Adrenal gland (tissue), 9 donors: ENCODE measurements at regions not wholly inside any gene's neighbourhood (a gene's known extent, or its start where the extent isn't known, plus 50 kb on each side); places are given as distances from the start of the nearest gene placed in this dataset.

Experiments
- DNase-seq, 7 donors: peaks; one replicate each; pipeline ENCODE4 v3.0.0-alpha.2; 2019 to 2020
- H3K27ac ChIP-seq, 5 donors: fragments of 200-600 bp; sonication (generic) in 4 of 5; 1 replicate in 3 of 5; 2 replicates in 2 of 5; pipeline versions ENCODE4 v1.5.1 to v1.8.0; 2016 to 2020; ENCODE audit warnings: mild to moderate bottlenecking in 1 of 5
- H3K27me3 ChIP-seq: fragments of 200-600 bp; 2 replicates; pipeline ENCODE4 v1.8.0; 2021
- H3K36me3 ChIP-seq, 2 donors: fragments of 200-600 bp; replicated peaks in 1 of 2; 1 replicate in 1 of 2; 2 replicates in 1 of 2; pipeline versions ENCODE4 v1.5.1 to v1.8.0; 2018 to 2022
- H3K4me1 ChIP-seq, 2 donors: fragments of 200-600 bp; replicated peaks in 1 of 2; 1 replicate in 1 of 2; 2 replicates in 1 of 2; pipeline versions ENCODE4 v1.5.1 to v1.8.0; 2018 to 2021
- H3K4me3 ChIP-seq, 4 donors: fragments of 200-600 bp; sonication (generic) in 3 of 4; one replicate each; pipeline ENCODE4 v1.5.1; 2016 to 2018
- H3K9me3 ChIP-seq, 3 donors: fragments of 200-600 bp; sonication (generic) in 1 of 3; replicated peaks in 1 of 3; 1 replicate in 2 of 3; 2 replicates in 1 of 3; pipeline versions ENCODE4 v1.5.1 to v1.8.0; 2016 to 2021
- POLR2A ChIP-seq, 2 donors: fragments of 450-650 bp; IDR thresholded peaks; one replicate each; pipeline ENCODE4 v1.6.1; 2017; ENCODE audit warnings: antibody characterized with exemption in 2 of 2, mild to moderate bottlenecking in 2 of 2, moderate library complexity in 1 of 2
- WGBS, 4 donors: extraction: QIAGEN DNeasy Blood & Tissue Kit in 2 of 4; methylation state at CpG; one replicate each; pipeline versions ENCODE4 v1.1.5 to v1.1.7; 2013 to 2017; 5-methylcytosine and 5-hydroxymethylcytosine counted together
- intact Hi-C, 2 donors: fragments of 100-400 bp; cut with DNase I; formaldehyde crosslinking; loops; one replicate each; pipeline versions ENCODE4 v1.14.1 to v1.15.0; 2022 to 2023
- TF ChIP-seq, protein P1 (sequence below), 6 experiments: fragments of 450-650 bp in 4 of 6; fragments of 200-600 bp in 2 of 6; sonication (generic) in 1 of 6; IDR thresholded peaks; 1 replicate in 5 of 6; 2 replicates in 1 of 6; pipeline versions ENCODE4 v1.5.1 to v1.8.0; 2016 to 2021; ENCODE audit warnings: antibody characterized with exemption in 6 of 6, mild to moderate bottlenecking in 2 of 6, moderate library complexity in 1 of 6
- donor health status: healthy with polysubstance abuse.
- donor health status: Bipolar disorder and iron deficiency.
- donor health status: DM: yes; HTN: yes; CAD: no.
- donor health status: DM: no; HTN: no; CAD: no.
- donor health status: DM: no; HTN: no; CAD: no.

DNA sequence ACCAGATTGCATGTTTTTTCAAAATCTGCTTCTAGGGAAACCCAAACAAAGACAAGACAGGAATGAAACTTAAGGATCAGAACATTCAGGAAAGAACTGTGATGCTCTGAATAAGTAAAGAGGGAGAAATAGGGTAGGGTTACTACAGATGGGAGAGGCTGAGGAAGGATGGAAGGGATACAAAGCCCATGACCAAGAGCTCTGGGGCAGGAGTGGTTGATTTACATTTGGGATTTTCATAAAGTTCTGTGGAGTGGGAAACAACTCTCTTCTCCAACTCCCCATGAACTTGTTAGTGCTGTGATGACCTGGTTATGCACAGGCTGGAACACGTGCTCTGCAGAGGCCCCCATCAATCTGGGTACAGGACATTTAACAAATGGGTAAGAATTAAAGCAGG is 216.0 kb upstream of the KLF14 start:
- no peak for DNase-seq
- intact Hi-C loops, result no loop called here
- no peaks in the 10 kb centered on the region for H3K9me3 ChIP-seq
- H3K36me3 ChIP-seq, result peaks cover 0 to 14% of the 10 kb centered on the region in 2 donors
- H3K27me3 ChIP-seq, result no peaks in the 10 kb centered on the region
- no peak for TF ChIP-seq POLR2A (IDR thresholded peaks at IDR 0.05)
- TF ChIP-seq, protein P1, sequence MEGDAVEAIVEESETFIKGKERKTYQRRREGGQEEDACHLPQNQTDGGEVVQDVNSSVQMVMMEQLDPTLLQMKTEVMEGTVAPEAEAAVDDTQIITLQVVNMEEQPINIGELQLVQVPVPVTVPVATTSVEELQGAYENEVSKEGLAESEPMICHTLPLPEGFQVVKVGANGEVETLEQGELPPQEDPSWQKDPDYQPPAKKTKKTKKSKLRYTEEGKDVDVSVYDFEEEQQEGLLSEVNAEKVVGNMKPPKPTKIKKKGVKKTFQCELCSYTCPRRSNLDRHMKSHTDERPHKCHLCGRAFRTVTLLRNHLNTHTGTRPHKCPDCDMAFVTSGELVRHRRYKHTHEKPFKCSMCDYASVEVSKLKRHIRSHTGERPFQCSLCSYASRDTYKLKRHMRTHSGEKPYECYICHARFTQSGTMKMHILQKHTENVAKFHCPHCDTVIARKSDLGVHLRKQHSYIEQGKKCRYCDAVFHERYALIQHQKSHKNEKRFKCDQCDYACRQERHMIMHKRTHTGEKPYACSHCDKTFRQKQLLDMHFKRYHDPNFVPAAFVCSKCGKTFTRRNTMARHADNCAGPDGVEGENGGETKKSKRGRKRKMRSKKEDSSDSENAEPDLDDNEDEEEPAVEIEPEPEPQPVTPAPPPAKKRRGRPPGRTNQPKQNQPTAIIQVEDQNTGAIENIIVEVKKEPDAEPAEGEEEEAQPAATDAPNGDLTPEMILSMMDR (IDR thresholded peaks at IDR 0.05), result no peak
- 55 to 77% (median 69%) methylated on average over 1 of the region's 1 CpG for WGBS, 4 donors
- H3K4me3 ChIP-seq, result no peak overlapping the region
- H3K27ac ChIP-seq, result no peak overlapping the region
- H3K4me1 ChIP-seq, result peaks cover 7 to 33% of the 10 kb centered on the region in 2 donors

DNA sequence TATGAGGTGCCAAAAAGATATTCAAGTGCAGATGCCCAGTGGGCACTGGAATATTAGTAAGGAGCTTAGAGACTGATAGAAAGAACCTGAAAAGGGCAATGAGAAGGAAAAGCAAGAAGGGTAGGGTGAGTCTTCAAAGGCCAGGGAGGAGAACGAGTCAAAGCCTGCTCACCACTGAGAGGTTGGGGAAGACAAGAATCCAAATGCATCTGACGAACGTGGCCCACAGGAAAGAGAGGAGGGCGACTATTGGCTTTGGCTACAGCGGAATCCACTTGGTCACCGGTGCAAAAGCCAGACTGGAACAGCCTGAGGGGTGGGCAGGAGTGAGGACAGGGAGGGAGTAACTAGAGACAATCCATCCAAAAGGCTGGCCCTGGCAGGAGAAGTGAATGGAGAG is 216.7 kb upstream of the KLF14 start:
- Histone ChIP-seq H3K4me3 (no peak overlapping the region), H3K4me1 (peaks cover 7 to 27% of the 10 kb centered on the region in 2 donors), H3K9me3 (no peaks in the 10 kb centered on the region), H3K27ac (peak overlapping the region in 1 of 5 donors; percentile 10), H3K27me3 (no peaks in the 10 kb centered on the region), H3K36me3 (peaks cover 0 to 14% of the 10 kb centered on the region in 2 donors)
- no peak for DNase-seq
- 94 to 98% (median 95%) methylated on average over 6 of the region's 6 CpGs for WGBS, 4 donors
- intact Hi-C loops, result no loop called here
- TF ChIP-seq, protein P1 (IDR thresholded peaks at IDR 0.05), result no peak
- no peak for TF ChIP-seq POLR2A (IDR thresholded peaks at IDR 0.05)

DNA sequence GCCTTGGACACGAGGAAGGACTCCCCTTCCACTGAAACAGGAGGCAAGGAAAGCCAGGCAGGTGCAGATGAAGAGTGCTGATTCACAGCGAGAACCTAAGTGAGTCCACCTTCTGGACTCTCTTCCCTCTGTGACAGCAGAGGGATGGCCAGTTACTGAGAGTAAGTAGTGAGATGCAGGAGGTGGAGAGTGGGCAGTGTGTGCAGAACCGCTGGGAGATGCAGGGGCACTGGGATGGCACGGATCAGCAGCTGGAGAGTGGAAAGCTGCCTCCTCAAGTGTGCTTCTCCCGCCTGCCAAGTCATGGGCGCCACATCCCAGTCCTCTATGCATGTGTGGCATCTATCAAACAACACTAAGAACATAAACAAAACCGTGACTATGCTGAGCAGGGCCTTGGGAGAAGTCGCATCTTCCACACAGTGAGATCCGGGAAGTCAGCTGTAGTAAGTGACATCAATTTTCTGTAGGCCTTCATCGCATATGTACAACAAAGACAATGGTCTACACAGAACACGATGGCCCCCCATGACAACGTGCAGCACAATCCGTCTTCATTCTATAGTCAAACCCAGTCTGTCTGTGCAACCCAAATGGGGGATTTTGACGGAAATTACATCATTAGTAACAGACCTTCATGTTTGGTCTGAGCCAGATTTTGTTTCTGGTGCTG is 217.4 kb upstream of the KLF14 start:
- WGBS, 4 donors, result 88 to 96% (median 92%) methylated on average over 12 to 14 of the region's 14 CpGs
- Histone ChIP-seq H3K36me3 (peaks cover 0 to 14% of the 10 kb centered on the region in 2 donors), H3K27ac (peak overlapping the region in 1 of 5 donors; percentile 10), H3K4me1 (peaks cover 7 to 28% of the 10 kb centered on the region in 2 donors), H3K27me3 (no peaks in the 10 kb centered on the region), H3K4me3 (no peak overlapping the region), H3K9me3 (no peaks in the 10 kb centered on the region)
- intact Hi-C loops, result no loop called here
- TF ChIP-seq, protein P1 (IDR thresholded peaks at IDR 0.05), result no peak
- TF ChIP-seq POLR2A (IDR thresholded peaks at IDR 0.05), result no peak
- no peak for DNase-seq

DNA sequence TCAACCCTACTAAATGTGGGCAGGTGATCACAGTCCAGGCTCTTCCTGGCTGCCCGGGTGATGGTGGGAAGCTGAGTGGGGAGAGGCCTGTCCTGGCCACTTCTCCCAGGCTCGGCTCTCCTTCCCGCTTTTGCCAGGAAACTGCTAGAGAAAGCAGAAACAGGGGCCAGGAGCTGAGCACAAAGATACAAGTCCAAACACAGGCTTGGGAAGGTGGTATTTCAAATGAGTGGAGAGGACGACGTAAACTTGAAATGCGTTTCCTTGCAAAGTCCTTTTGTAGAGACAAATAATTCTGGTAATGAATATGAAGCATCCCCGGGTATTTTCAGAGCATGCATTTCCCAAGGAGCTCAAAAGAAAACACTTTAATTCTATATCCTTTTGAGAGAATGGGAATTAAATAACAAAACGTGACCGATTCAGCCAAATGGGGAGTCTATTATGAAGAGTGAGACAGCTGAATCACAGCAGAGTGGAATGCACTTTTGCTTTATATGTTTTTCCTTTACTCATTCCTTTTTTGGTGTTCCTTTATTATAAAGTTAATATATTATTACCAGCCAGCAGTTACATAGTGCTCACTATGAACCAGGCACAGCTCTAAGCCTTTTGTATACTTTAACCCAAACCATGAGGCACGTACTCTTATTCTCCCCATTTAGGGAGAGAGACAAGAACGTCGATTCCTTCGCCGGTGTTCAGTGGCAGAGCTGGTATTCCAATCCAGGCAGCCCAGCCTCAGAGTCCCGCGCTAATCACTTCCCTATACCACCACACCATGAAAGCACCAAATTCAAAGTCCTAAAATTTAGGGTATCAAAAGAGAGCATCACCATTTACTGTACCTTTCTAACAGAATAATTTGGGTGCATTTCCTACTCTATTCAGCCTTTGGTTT is 218.2 kb upstream of the KLF14 start:
- TF ChIP-seq, protein P1 (IDR thresholded peaks at IDR 0.05), result no peak
- TF ChIP-seq POLR2A (IDR thresholded peaks at IDR 0.05), result no peak
- intact Hi-C loops, result no loop called here
- Histone ChIP-seq H3K4me3 (no peak overlapping the region), H3K27ac (no peak overlapping the region), H3K27me3 (no peaks in the 10 kb centered on the region), H3K36me3 (peaks cover 0 to 14% of the 10 kb centered on the region in 2 donors), H3K4me1 (peaks cover 13 to 36% of the 10 kb centered on the region in 2 donors), H3K9me3 (no peaks in the 10 kb centered on the region)
- no peak for DNase-seq
- WGBS, 4 donors, result 83 to 97% (median 94%) methylated on average over 16 of the region's 16 CpGs
